Tibial artery (tissue), 4 donors: ENCODE measurements at regions not wholly inside any gene's neighbourhood (a gene's known extent, or its start where the extent isn't known, plus 50 kb on each side); places are given as distances from the start of the nearest gene placed in this dataset.
"Not testable (repeated sequence)": the region's sequence is repeated elsewhere in the genome, so short reads cannot be mapped to it uniquely, and the experiment has no call there.

Experiments
- DNase-seq, 2 donors: peaks; one replicate each; pipeline ENCODE4 v3.0.0-alpha.2; 2019
- H3K27ac ChIP-seq, 2 donors: fragments of 200-600 bp; sonication (generic) in 1 of 2; 1 replicate in 1 of 2; 2 replicates in 1 of 2; pipeline ENCODE4 v1.5.1; 2018 to 2019; ENCODE audit warnings: mild to moderate bottlenecking in 1 of 2
- H3K27me3 ChIP-seq, 2 donors: fragments of 200-600 bp; sonication (generic) in 1 of 2; one replicate each; pipeline versions ENCODE4 v1.5.1 to v1.6.0; 2016 to 2019
- H3K36me3 ChIP-seq, 3 donors: fragments of 200-600 bp; sonication (generic) in 2 of 3; one replicate each; pipeline ENCODE4 v1.5.1; 2016 to 2019; ENCODE audit warnings: mild to moderate bottlenecking in 2 of 3
- H3K4me1 ChIP-seq, 4 donors: fragments of 200-600 bp; sonication (generic) in 2 of 4; 1 replicate in 3 of 4; 2 replicates in 1 of 4; pipeline ENCODE4 v1.5.1; 2016 to 2019
- H3K4me3 ChIP-seq, 2 donors: fragments of 200-600 bp; sonication (generic) in 1 of 2; 1 replicate in 1 of 2; 2 replicates in 1 of 2; pipeline ENCODE4 v1.5.1; 2018 to 2019; ENCODE audit warnings: mild to moderate bottlenecking in 2 of 2
- H3K9me3 ChIP-seq, 3 donors: fragments of 200-600 bp; sonication (generic) in 1 of 3; one replicate each; pipeline ENCODE4 v1.5.1; 2016 to 2019
- intact Hi-C: fragments of 100-400 bp; cut with DNase I; formaldehyde crosslinking; loops from one replicate; pipeline ENCODE4 v1.15.0; 2023; ENCODE audit warnings: low total_unique reads
- TF ChIP-seq, protein P1 (sequence below), 2 experiments: fragments of 200-600 bp in 1 of 2; fragments of 450-650 bp in 1 of 2; IDR thresholded peaks; one replicate each; pipeline ENCODE4 v1.5.1; 2017 to 2019; ENCODE audit warnings: antibody characterized with exemption in 2 of 2, mild to moderate bottlenecking in 1 of 2, moderate library complexity in 1 of 2

DNA sequence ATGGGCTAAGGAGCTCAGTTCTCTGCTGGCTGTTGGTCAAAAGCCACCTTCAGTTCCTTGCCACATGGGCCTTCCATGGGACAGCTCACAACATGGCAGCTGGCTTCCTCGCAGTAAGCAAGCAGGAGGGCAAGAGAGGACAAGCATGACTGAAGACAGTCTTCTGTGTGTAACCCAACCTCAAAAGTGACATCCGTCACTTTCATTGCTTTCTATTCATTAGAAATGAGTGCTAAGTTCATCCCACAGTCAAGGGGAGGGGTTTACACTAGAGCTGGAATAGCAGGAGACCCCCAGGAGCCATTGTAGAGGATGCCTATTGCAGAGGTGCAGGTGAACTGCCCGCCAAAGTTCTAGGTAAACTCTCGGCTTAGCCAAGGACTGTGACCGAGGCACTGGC is 163.3 kb downstream of the NUFIP1 start:
- Histone ChIP-seq H3K4me1 (no peaks in the 10 kb centered on the region), H3K9me3 (no peaks in the 10 kb centered on the region), H3K36me3 (no peaks in the 10 kb centered on the region), H3K4me3 (no peak overlapping the region), H3K27me3 (no peaks in the 10 kb centered on the region), H3K27ac (no peak overlapping the region)
- intact Hi-C loops = loop anchor here (10.0 kb wide), 1 partner anchor 101 kb away; no protein-coding TSS in a partner anchor
- no peak for DNase-seq
- TF ChIP-seq, protein P1, sequence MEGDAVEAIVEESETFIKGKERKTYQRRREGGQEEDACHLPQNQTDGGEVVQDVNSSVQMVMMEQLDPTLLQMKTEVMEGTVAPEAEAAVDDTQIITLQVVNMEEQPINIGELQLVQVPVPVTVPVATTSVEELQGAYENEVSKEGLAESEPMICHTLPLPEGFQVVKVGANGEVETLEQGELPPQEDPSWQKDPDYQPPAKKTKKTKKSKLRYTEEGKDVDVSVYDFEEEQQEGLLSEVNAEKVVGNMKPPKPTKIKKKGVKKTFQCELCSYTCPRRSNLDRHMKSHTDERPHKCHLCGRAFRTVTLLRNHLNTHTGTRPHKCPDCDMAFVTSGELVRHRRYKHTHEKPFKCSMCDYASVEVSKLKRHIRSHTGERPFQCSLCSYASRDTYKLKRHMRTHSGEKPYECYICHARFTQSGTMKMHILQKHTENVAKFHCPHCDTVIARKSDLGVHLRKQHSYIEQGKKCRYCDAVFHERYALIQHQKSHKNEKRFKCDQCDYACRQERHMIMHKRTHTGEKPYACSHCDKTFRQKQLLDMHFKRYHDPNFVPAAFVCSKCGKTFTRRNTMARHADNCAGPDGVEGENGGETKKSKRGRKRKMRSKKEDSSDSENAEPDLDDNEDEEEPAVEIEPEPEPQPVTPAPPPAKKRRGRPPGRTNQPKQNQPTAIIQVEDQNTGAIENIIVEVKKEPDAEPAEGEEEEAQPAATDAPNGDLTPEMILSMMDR (IDR thresholded peaks at IDR 0.05) = no peak

DNA sequence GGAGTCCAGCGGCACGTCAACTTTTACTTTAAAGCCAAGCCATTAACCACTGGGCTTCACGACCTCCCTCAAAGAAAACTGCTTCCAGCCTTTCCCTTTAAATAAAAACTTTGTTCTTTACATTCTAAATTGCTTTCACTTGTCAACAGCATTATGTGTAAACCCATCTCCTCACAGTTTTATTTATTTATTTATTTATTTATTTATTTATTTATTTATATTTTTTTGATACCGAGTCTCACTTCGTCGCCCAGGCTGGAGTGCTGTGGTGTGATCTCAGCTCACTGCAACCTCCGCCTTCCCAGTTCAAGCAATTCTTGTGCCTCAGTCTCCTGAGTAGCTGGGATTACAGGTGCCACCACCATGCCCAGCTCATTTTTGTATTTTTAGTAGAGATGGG is 165.7 kb downstream of the NUFIP1 start:
- not testable (repeated sequence) for DNase-seq, H3K4me1 ChIP-seq, H3K27me3 ChIP-seq, H3K36me3 ChIP-seq, H3K27ac ChIP-seq, H3K4me3 ChIP-seq, H3K9me3 ChIP-seq
- intact Hi-C loops = loop anchor here (10.0 kb wide), 1 partner anchor 99 kb away; no protein-coding TSS in a partner anchor

DNA sequence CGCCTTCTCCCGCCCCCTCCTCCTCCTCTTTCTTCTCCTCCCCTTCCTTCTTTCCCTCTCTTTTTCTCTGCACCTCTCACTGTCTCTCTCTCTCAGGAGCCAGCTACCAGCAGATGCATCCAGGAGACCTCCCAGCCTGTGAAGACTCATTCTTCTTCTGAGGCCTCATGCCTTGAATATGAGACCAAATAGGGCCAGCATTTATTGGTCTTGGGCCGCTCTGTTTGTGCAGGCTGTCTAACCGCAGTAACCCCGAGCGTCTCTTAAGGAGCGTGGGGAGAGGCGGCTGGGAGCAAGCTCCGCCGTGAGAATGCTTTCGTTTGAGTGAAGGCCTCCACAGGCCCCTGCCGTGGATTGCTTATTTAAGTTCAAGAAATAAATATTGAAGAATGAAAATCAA is 167.0 kb downstream of the NUFIP1 start:
- Histone ChIP-seq H3K9me3 (no peaks in the 10 kb centered on the region), H3K4me1 (no peaks in the 10 kb centered on the region), H3K27ac (no peak overlapping the region), H3K4me3 (no peak overlapping the region), H3K27me3 (no peaks in the 10 kb centered on the region), H3K36me3 (no peaks in the 10 kb centered on the region)
- no peak for DNase-seq
- intact Hi-C loops = loop anchor here (10.0 kb wide), 1 partner anchor 97 kb away; no protein-coding TSS in a partner anchor
- TF ChIP-seq, protein P1 (IDR thresholded peaks at IDR 0.05) = no peak

DNA sequence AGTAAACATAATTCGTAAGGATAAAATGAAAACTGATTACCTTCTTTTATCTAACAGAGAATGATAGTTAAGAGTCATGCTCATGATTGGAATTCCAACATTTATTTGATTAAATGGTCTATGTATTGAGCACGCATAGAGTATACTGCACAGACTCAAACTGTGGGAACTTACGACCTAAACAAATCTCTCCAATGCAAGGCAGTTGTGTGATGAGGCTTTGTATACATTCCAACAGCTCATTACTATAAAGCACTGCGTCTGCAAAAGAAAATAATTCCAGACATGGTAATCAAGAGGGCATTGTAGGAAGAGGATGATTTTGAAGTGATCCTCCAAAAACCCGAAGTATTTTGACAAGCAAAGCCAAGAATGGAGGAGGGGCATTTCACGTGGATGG is 169.5 kb downstream of the NUFIP1 start:
- no peaks in the 10 kb centered on the region for H3K9me3 ChIP-seq

DNA sequence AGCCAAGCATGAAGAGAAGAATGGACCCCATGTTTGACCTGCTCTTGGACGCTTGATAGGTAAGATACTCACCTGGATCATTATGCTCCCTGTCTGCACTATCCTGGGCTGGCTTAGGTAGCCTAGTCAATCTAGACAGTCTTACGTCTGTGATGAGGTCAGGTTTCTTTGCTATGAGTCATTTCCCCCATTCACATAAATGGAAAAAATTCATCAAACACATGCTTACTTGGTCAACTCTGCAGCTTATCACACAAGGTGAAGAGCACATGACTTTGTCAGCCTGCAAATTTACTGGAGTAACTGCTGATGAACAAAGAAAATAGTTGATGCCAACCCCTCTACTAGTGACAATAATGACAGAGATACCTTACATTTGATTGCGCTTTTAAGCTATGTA is 170.0 kb downstream of the NUFIP1 start:
- H3K27ac ChIP-seq = no peak overlapping the region
- TF ChIP-seq, protein P1 (IDR thresholded peaks at IDR 0.05) = no peak

More for the DNA sequence above, 169.5 kb downstream of the NUFIP1 start:
- TF ChIP-seq, protein P1 (IDR thresholded peaks at IDR 0.05) = no peak
- no peak overlapping the region for H3K4me3 ChIP-seq
- intact Hi-C loops = loop anchor here (10.0 kb wide), 1 partner anchor 95 kb away; no protein-coding TSS in a partner anchor
- peaks cover 0 to 15% (median 6%) of the 10 kb centered on the region in 4 donors for H3K4me1 ChIP-seq
- no peak overlapping the region for H3K27ac ChIP-seq
- no peaks in the 10 kb centered on the region for H3K36me3 ChIP-seq
- H3K27me3 ChIP-seq = no peaks in the 10 kb centered on the region
- no peak for DNase-seq

DNA sequence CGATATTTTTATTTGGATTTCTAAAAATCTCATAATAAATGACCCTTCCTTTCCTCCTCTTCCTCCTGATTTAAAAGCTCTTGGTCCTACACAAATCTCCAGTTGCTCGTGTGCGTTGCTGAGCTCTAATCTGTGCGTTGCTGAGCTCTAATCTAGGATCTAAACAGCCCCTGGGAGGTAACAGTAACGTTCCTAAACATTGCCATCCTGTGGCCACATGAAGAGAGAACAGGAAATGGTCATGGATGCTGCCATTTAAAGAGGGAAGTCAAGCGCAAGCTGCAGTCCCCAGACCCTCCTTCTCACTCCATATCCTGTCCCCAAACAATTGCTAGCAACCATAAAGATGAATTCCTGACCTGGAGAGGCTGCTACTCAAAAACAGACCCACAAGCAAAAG is 170.8 kb downstream of the NUFIP1 start:
- no peaks in the 10 kb centered on the region for H3K9me3 ChIP-seq
- peaks cover 0 to 25% (median 9%) of the 10 kb centered on the region in 4 donors for H3K4me1 ChIP-seq
- TF ChIP-seq, protein P1 (IDR thresholded peaks at IDR 0.05) = no peak
- H3K4me3 ChIP-seq = no peak overlapping the region
- no peak overlapping the region for H3K27ac ChIP-seq
- no peaks in the 10 kb centered on the region for H3K36me3 ChIP-seq
- DNase-seq = no peak
- no peaks in the 10 kb centered on the region for H3K27me3 ChIP-seq
- intact Hi-C loops = no loop called here

More for the DNA sequence above, 170.0 kb downstream of the NUFIP1 start:
- peaks cover 0 to 17% (median 6%) of the 10 kb centered on the region in 4 donors for H3K4me1 ChIP-seq
- DNase-seq = no peak
- no peaks in the 10 kb centered on the region for H3K9me3 ChIP-seq
- intact Hi-C loops = no loop called here
- H3K4me3 ChIP-seq = no peak overlapping the region
- no peaks in the 10 kb centered on the region for H3K27me3 ChIP-seq
- no peaks in the 10 kb centered on the region for H3K36me3 ChIP-seq
